Ramos (cell line): ENCODE measurements at regions not wholly inside any gene's neighbourhood (a gene's known extent, or its start where the extent isn't known, plus 50 kb on each side); places are given as distances from the start of the nearest gene placed in this dataset.

Source experiments
- in situ Hi-C: fragments of 300-500 bp; cut with MboI; formaldehyde crosslinking; loops from one replicate; pipeline ENCODE4 v1.14.3; 2022; ENCODE audit warnings: low sequenced_read_pairs; ENCODE audit not compliant: unreplicated experiment

DNA sequence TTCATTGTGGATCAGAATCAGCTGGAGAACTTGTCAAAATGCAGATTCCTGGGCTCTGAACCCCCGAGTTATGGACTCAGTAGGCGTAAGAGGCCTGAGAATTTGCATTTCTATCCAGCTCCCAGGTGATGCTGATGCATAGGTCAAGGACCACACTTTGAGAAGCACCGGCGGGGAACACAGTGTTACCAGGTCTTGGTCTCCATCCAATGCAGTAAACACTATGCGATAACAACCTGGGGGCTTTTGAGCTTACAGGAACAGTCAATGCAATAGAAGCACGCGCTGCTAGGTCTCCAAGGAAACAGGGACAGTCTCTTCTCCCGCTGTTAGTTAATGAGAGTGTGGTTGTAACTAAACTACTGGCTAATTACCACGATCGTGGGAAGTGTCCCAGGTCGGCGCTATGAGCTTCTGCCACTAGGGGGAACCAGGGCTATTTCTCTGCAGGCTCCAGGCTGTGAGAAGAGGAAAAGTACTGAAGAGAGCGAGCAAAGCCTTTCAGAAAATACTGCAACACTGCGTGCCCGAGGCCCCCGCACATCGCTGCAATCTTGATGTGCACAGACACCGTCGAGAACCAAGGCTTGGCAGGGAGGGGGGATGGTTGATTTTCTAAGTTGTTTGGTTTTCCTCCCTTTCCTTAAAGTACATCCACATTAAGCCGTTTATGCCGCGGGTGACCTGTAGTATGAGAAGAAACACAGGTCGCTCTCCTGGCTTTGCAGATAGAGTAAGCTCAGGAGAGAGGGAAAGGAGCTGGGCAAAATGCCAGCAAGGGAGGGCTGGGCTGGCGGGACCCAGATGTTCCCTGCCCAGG is 52.0 kb upstream of the KCNA1 start:
- in situ Hi-C loops: loop anchor here (10.0 kb wide), 1 partner anchor 227 kb away; no protein-coding TSS in a partner anchor

DNA sequence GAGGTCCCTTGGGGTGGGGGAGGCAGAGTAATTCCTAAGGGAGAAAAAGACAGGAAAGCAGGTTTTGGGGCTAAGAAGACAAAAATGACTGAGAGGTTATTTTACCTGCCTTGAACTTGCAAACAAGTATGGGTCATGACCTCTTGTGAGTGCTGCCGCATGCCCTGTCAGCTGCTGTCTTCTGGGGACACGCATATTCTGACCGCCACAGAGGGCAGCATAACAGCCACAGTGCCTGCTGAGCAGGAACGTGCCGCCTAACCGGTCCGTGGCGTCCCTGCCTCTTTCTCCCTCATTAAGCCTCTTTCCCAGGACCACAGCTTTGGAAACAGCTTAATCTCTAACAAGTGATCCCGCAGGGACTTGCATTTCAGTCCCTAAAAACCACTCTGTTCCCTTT is 51.3 kb upstream of the KCNA1 start:
- in situ Hi-C loops: loop anchor here (10.0 kb wide), 1 partner anchor 226 kb away; no protein-coding TSS in a partner anchor

DNA sequence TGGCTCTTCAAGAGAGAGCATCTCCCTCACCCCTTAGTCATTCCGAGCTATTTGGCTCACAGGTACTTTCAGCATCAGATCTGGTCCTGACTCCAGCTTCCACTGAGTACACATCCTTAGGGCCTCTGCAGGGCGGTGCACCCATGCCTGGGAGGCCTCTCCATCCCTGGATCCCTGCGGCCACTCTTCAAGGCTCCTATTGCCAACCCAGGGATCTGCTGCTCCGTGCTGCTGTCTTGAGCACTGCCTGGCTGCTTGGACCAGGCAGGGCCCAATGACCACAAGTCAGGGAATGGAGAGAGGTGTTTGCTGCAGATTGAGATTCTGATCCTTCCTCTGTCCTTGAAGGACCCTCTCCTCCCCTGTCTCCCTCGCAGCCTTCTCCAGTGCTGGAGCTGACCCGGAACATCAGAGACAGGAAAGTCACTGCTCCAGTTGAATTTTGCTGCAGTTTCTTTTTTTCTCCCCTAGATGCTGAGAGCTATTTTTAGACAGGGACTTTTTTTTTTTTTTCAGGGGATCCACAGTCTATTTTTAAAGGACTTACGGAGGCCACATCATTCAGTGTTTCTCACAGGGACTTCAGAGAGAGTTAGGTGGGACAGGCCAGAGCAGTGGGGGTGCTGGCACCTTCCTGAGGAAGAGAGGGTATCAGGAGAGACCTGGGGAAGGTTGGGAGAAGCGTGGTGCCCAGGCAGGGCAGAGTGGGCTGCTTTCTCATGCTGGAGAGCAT is 50.1 kb upstream of the KCNA1 start:
- in situ Hi-C loops: loop anchor here (10.0 kb wide), 1 partner anchor 225 kb away; no protein-coding TSS in a partner anchor
